Psoas muscle (tissue), 7 donors: ENCODE measurements at regions not wholly inside any gene's neighbourhood (a gene's known extent, or its start where the extent isn't known, plus 50 kb on each side); places are given as distances from the start of the nearest gene placed in this dataset.

Experiments
- ATAC-seq, 4 donors: fragments of 200-7000 bp; cut with Tn5 transposase; one replicate each; pipeline ENCODE4 v1.9.1; 2020; ENCODE audit warnings: moderate library complexity in 3 of 4, mild to moderate bottlenecking in 2 of 4
- DNase-seq, 2 donors: peaks; one replicate each; pipeline ENCODE4 v3.0.0-alpha.2; 2020
- H3K27ac ChIP-seq: fragments of 200-600 bp; one replicate; pipeline ENCODE4 v1.8.0; 2022
- H3K27me3 ChIP-seq, 3 donors: fragments of 200-600 bp in 1 of 3; one replicate each; pipeline versions ENCODE4 v1.6.1 to v1.8.0; 2013 to 2022; ENCODE audit warnings: low read length in 2 of 3, mild to moderate bottlenecking in 2 of 3, moderate library complexity in 1 of 3; ENCODE audit not compliant: insufficient read depth in 3 of 3
- H3K36me3 ChIP-seq, 2 donors: fragments of 200-600 bp in 1 of 2; one replicate each; pipeline versions ENCODE4 v1.6.1 to v1.8.0; 2013 to 2022; ENCODE audit warnings: low read depth in 1 of 2, mild to moderate bottlenecking in 1 of 2, moderate library complexity in 1 of 2; ENCODE audit not compliant: insufficient read depth in 1 of 2
- H3K4me1 ChIP-seq: fragments of 200-600 bp; one replicate; pipeline ENCODE4 v1.8.0; 2022
- H3K4me3 ChIP-seq: fragments of 200-600 bp; one replicate; pipeline ENCODE4 v1.8.0; 2022; ENCODE audit warnings: mild to moderate bottlenecking
- H3K9me3 ChIP-seq: fragments of 200-600 bp; one replicate; pipeline ENCODE4 v1.8.0; 2022
- WGBS, 3 donors: extraction: QIAGEN DNeasy Blood & Tissue Kit; methylation state at CpG; one replicate each; pipeline versions ENCODE4 v1.1.6 to v1.1.7; 2013; 5-methylcytosine and 5-hydroxymethylcytosine counted together
- intact Hi-C, 2 donors: fragments of 100-400 bp; cut with DNase I; formaldehyde crosslinking; loops; one replicate each; pipeline versions ENCODE4 v1.11.0 to v1.14.2; 2022
- TF ChIP-seq, protein P1 (sequence below): fragments of 200-600 bp; IDR thresholded peaks from one replicate; pipeline ENCODE4 v1.8.0; 2022; ENCODE audit warnings: antibody characterized with exemption
- donor health status: healthy with polysubstance abuse.
- donor health status: DM: no; HTN: no; CAD: no; lungs with moderate emphysema.
- donor health status: Bipolar disorder and iron deficiency.
- donor health status: healthy.
- donor health status: DM: yes; HTN: yes; CAD: no.
- donor health status: DM: no; HTN: no; CAD: no.
- donor health status: DM: yes; HTN: yes; CAD: no.

DNA sequence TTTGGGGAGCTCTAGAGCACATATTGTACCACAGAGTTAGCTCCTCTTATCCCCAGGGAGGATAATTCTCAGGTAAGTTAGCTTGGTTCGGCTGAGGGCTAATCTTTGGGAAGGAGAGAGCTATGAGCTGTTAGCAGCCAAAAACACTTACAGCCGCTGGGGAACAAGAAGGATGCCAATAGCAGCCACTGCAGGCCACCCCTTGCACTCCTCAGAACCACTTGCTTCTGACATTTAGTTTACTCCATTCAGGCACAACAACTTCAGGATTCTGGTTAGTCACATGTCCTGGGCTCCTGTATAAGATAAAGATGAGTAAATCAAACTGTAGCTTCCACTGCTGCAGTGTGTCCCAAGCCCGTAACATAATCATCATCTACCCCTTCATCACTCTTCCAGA is 212.6 kb upstream of the ADGRL2 start:
- H3K27me3 ChIP-seq: no peaks in the 10 kb centered on the region
- no peaks in the 10 kb centered on the region for H3K9me3 ChIP-seq
- H3K4me3 ChIP-seq: no peak overlapping the region
- no peak overlapping the region for H3K27ac ChIP-seq
- no peak for ATAC-seq
- DNase-seq: no peak
- intact Hi-C loops: no loop called here
- TF ChIP-seq, protein P1, sequence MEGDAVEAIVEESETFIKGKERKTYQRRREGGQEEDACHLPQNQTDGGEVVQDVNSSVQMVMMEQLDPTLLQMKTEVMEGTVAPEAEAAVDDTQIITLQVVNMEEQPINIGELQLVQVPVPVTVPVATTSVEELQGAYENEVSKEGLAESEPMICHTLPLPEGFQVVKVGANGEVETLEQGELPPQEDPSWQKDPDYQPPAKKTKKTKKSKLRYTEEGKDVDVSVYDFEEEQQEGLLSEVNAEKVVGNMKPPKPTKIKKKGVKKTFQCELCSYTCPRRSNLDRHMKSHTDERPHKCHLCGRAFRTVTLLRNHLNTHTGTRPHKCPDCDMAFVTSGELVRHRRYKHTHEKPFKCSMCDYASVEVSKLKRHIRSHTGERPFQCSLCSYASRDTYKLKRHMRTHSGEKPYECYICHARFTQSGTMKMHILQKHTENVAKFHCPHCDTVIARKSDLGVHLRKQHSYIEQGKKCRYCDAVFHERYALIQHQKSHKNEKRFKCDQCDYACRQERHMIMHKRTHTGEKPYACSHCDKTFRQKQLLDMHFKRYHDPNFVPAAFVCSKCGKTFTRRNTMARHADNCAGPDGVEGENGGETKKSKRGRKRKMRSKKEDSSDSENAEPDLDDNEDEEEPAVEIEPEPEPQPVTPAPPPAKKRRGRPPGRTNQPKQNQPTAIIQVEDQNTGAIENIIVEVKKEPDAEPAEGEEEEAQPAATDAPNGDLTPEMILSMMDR: no peak
- no peaks in the 10 kb centered on the region for H3K4me1 ChIP-seq
- WGBS, 3 donors: 79 to 85% (median 85%) methylated on average over 3 of the region's 3 CpGs
- no peaks in the 10 kb centered on the region for H3K36me3 ChIP-seq

DNA sequence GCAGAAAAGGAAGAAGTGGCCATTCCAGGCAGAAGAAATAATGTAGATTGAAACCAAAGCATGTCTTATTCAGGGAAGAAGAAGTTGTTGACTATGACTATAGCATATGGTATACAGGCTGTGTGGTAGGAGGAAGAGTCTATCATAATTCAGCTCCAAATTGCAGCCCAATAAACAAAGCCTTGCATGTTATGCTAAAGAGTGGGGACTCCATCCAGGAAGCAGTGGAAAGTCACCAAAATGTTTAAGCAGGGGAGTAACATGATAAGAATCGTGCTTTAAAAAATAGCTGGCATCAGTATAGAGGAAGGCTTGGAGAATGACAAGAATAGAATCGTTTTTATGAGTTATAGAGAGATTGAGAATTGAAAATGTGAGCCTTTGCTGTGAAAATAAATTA is 213.3 kb upstream of the ADGRL2 start:
- H3K9me3 ChIP-seq: no peaks in the 10 kb centered on the region
- H3K4me1 ChIP-seq: no peaks in the 10 kb centered on the region
- no peak overlapping the region for H3K27ac ChIP-seq
- no peaks in the 10 kb centered on the region for H3K36me3 ChIP-seq
- 58 to 61% (median 61%) methylated on average over 2 of the region's 2 CpGs for WGBS, 3 donors
- H3K27me3 ChIP-seq: no peaks in the 10 kb centered on the region
- H3K4me3 ChIP-seq: no peak overlapping the region
- intact Hi-C loops: no loop called here
- DNase-seq (no peak), ATAC-seq (no peak)
- TF ChIP-seq, protein P1: no peak

DNA sequence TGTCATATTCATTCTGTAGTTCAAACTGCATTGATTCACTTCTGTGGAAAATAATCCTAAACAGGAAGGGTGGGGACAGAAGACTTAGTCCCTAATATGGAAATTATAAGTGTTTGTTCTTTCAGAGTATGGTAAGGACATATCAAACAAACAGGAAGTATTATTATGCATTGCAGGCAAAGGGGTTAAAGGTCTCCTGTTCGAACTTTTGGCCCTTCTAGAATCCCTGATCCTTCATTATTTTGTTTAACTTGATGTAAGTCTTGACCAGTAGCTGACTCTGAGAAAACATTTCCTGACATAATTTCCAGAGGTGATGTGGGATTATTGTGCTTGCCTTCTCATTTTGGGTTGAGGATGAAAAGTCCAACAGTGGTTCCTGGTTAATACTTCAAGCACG is 215.4 kb upstream of the ADGRL2 start:
- TF ChIP-seq, protein P1: no peak
- ATAC-seq: no peak
- DNase-seq: no peak
- H3K27ac ChIP-seq: no peak overlapping the region
- no peaks in the 10 kb centered on the region for H3K36me3 ChIP-seq
- no peaks in the 10 kb centered on the region for H3K4me1 ChIP-seq
- H3K27me3 ChIP-seq: no peaks in the 10 kb centered on the region
- 58 to 65% (median 62%) methylated on average over 2 of the region's 2 CpGs for WGBS, 3 donors
- no peak overlapping the region for H3K4me3 ChIP-seq
- H3K9me3 ChIP-seq: no peaks in the 10 kb centered on the region
- intact Hi-C loops: no loop called here

DNA sequence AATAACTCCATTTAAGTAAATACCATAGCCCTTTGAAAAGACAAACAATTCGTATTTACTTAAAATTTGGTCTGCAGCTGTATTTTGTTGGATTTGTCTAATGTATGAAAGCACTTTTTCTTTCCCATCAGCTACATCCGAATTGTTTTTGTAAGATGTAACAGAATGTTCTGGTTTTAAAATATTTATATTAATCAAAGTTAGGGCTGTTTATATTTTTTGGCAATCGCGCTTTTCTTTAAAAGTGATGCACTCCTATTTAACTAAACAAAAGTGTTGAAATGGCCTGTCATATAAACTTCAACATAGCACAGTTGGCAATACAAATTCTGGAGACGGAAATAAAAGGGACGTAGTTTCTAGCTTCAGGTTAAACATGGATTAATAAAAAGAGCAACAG is 216.3 kb upstream of the ADGRL2 start:
- no peaks in the 10 kb centered on the region for H3K36me3 ChIP-seq
- TF ChIP-seq, protein P1: no peak
- no peak overlapping the region for H3K27ac ChIP-seq
- no peak for ATAC-seq
- WGBS, 3 donors: 91 to 92% (median 92%) methylated on average over 6 of the region's 6 CpGs
- no peak overlapping the region for H3K4me3 ChIP-seq
- DNase-seq: no peak
- H3K27me3 ChIP-seq: no peaks in the 10 kb centered on the region
- no peaks in the 10 kb centered on the region for H3K9me3 ChIP-seq
- intact Hi-C loops: no loop called here
- no peaks in the 10 kb centered on the region for H3K4me1 ChIP-seq

DNA sequence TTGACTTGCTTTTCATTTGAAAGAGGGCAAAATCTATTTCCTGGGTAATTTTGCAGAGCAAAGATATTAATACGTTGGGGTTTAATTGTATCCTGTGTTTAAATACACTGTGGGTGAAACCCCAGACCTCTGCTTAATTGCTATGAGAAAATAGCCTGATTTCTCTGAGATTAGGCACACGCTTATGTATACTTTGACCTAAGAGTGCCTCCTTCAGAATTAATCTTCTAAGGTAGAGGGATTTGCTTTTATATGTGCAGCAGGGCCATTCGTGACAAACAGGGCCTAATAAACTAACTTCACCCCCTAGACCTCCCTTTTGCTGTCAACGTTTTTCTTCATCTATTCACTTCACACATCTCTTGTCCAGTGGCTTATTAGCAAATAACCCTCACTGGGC is 216.9 kb upstream of the ADGRL2 start:
- WGBS, 3 donors: 74 to 79% (median 77%) methylated on average over 4 of the region's 4 CpGs
- Histone ChIP-seq H3K36me3 (no peaks in the 10 kb centered on the region), H3K4me3 (no peak overlapping the region), H3K9me3 (no peaks in the 10 kb centered on the region), H3K27me3 (no peaks in the 10 kb centered on the region), H3K4me1 (no peaks in the 10 kb centered on the region), H3K27ac (no peak overlapping the region)
- intact Hi-C loops: no loop called here
- ATAC-seq (no peak), DNase-seq (no peak)
- TF ChIP-seq, protein P1: no peak
